HG03139 (cell line): ENCODE measurements at regions not wholly inside any gene's neighbourhood (a gene's known extent, or its start where the extent isn't known, plus 50 kb on each side); places are given as distances from the start of the nearest gene placed in this dataset.

Experiments used
- ATAC-seq: cut with Tn5 transposase; IDR thresholded peaks from one replicate; pipeline ENCODE4 v1.9.1; 2021; ENCODE audit not compliant: unreplicated experiment

GRCh38 chr7:37504801-37505200 lies 56.1 kb upstream of the ELMO1 start:
- ATAC-seq, result no peak

- ATAC-seq, result no peak
These were observed 57.2 kb upstream of the ELMO1 start for GRCh38 chr7:37505750-37506353.

GRCh38 chr7:37508118-37508517 lies 59.5 kb upstream of the ELMO1 start:
- no peak for ATAC-seq

GRCh38 chr7:37510043-37510634 lies 61.5 kb upstream of the ELMO1 start:
- no peak for ATAC-seq

GRCh38 chr7:37511915-37512314 lies 63.3 kb upstream of the ELMO1 start:
- no peak for ATAC-seq

GRCh38 chr7:37514497-37514896 lies 65.8 kb upstream of the ELMO1 start:
- no peak for ATAC-seq

- no peak for ATAC-seq
These were observed 68.0 kb upstream of the ELMO1 start for GRCh38 chr7:37516664-37517063.

- ATAC-seq, result no peak
These were observed 69.6 kb upstream of the ELMO1 start for GRCh38 chr7:37518266-37518665.

GRCh38 chr7:37524056-37524455 lies 75.4 kb upstream of the ELMO1 start:
- ATAC-seq, result no peak

GRCh38 chr7:37524797-37525196 lies 76.1 kb upstream of the ELMO1 start:
- no peak for ATAC-seq

- no peak for ATAC-seq
These were observed 78.0 kb upstream of the ELMO1 start for GRCh38 chr7:37526623-37527022.

GRCh38 chr7:37527109-37527508 lies 78.4 kb upstream of the ELMO1 start:
- no peak for ATAC-seq

GRCh38 chr7:37531225-37531624 lies 82.6 kb upstream of the ELMO1 start:
- no peak for ATAC-seq

- ATAC-seq, result no peak
These were observed 84.0 kb upstream of the ELMO1 start for GRCh38 chr7:37532636-37533035.

GRCh38 chr7:37534893-37535610 lies 86.4 kb upstream of the ELMO1 start:
- no peak for ATAC-seq

GRCh38 chr7:37535841-37536240 lies 87.2 kb upstream of the ELMO1 start:
- ATAC-seq, result no peak

GRCh38 chr7:37536706-37537105 lies 88.0 kb upstream of the ELMO1 start:
- no peak for ATAC-seq

GRCh38 chr7:37537439-37537838 lies 88.8 kb upstream of the ELMO1 start:
- no peak for ATAC-seq

- no peak for ATAC-seq
These were observed 90.3 kb upstream of the ELMO1 start for GRCh38 chr7:37538945-37539344.

GRCh38 chr7:37540917-37541316 lies 92.3 kb upstream of the ELMO1 start:
- no peak for ATAC-seq

GRCh38 chr7:37541810-37542443 lies 93.3 kb upstream of the ELMO1 start:
- ATAC-seq, result peak; percentile 86
